Endothelial cell of umbilical vein (primary cell): ENCODE measurements at regions not wholly inside any gene's neighbourhood (a gene's known extent, or its start where the extent isn't known, plus 50 kb on each side); places are given as distances from the start of the nearest gene placed in this dataset.

Source experiments
- BruUV-seq: library from RNA; stranded (reverse); fragments of 400-500 nt; replicated peaks from 2 replicates; lab custom pipeline; 2021; lab: Mats Ljungman, UMichigan
- CTCF ChIA-PET: fragments of 300-600, 350-600 bp; sonication (Branson Sonifier 250); formaldehyde crosslinking; loops from one replicate; lab custom pipeline; 2021; ENCODE audit warnings: antibody characterized with exemption, inconsistent platforms; lab: Charles Lee
- POLR2A ChIA-PET: fragments of 300-600, 350-600 bp; sonication (Branson Sonifier 250); formaldehyde crosslinking; loops from one replicate; lab custom pipeline; 2021; ENCODE audit warnings: antibody characterized with exemption, inconsistent platforms; lab: Charles Lee
- DNase-seq: peaks from one replicate; pipeline ENCODE4 v3.0.0-alpha.2; 2011; ENCODE audit warnings: low read depth, low spot score
- FAIRE-seq: peaks from 2 replicates; lab custom pipeline; 2011; peaks lifted over from hg19 to GRCh38; lab: Jason Lieb, UNC
- H2AFZ ChIP-seq: 2 replicates; pipeline ENCODE4 v1.6.0; 2012; ENCODE audit warnings: low read depth, low read length, control low read depth, inconsistent platforms
- H3K27ac ChIP-seq: 2 replicates; pipeline ENCODE4 v1.5.1; 2011; ENCODE audit warnings: low read depth, mild to moderate bottlenecking, control low read depth, low read length, moderate library complexity; ENCODE audit not compliant: insufficient read depth
- H3K27me3 ChIP-seq, 2 experiments: 2 replicates each; pipeline versions ENCODE4 v1.6.0 to v1.6.1; 2011; ENCODE audit warnings: low read length in 2 of 2, mixed read lengths in 1 of 2; ENCODE audit not compliant: control insufficient read depth in 2 of 2, insufficient read depth in 2 of 2
- H3K36me3 ChIP-seq, 2 experiments: 2 replicates in 1 of 2; 3 replicates in 1 of 2; pipeline ENCODE4 v1.5.1; 2011; ENCODE audit warnings: low read length in 2 of 2, mild to moderate bottlenecking in 1 of 2, moderate library complexity in 1 of 2; ENCODE audit not compliant: control insufficient read depth in 2 of 2, insufficient read depth in 2 of 2; ENCODE audit errors: extremely low read depth in 1 of 2
- H3K4me1 ChIP-seq: 3 replicates; pipeline ENCODE4 v1.5.1; 2011; ENCODE audit warnings: mild to moderate bottlenecking, low read length; ENCODE audit not compliant: control insufficient read depth, insufficient read depth; ENCODE audit errors: extremely low read depth
- H3K4me2 ChIP-seq: 2 replicates; pipeline ENCODE4 v1.6.1; 2011; ENCODE audit warnings: low read length, control low read depth, mixed read lengths; ENCODE audit not compliant: insufficient read depth
- H3K4me3 ChIP-seq, 3 experiments: fragments of 200-600 bp in 1 of 3; sonication (generic), shearing (Covaris generic) in 1 of 3; replicated peaks in 1 of 3; 2 replicates each; pipeline ENCODE4 v1.5.1; 2011 to 2016; ENCODE audit warnings: control low read depth in 3 of 3, low read length in 3 of 3, mild to moderate bottlenecking in 2 of 3, inconsistent platforms in 1 of 3, low read depth in 1 of 3, moderate library complexity in 1 of 3; ENCODE audit not compliant: insufficient read depth in 1 of 3
- H3K79me2 ChIP-seq: 2 replicates; pipeline ENCODE4 v1.6.0; 2012; ENCODE audit warnings: low read length, inconsistent platforms; ENCODE audit not compliant: control insufficient read depth, insufficient read depth
- H3K9ac ChIP-seq: replicated peaks from 2 replicates; pipeline ENCODE3; 2011; ENCODE audit warnings: low read length, control low read depth; ENCODE audit not compliant: insufficient read depth; ENCODE audit errors: extremely low read depth
- H3K9me1 ChIP-seq: replicated peaks from 3 replicates; pipeline ENCODE4 v1.6.0; 2011; ENCODE audit warnings: mild to moderate bottlenecking, low read length; ENCODE audit not compliant: control insufficient read depth, insufficient read depth; ENCODE audit errors: extremely low read depth
- H3K9me3 ChIP-seq: replicated peaks from 2 replicates; pipeline ENCODE4 v1.5.1; 2012; ENCODE audit warnings: low read length, inconsistent platforms; ENCODE audit not compliant: control insufficient read depth, insufficient read depth
- H4K20me1 ChIP-seq: replicated peaks from 2 replicates; pipeline ENCODE3; 2011; ENCODE audit warnings: mild to moderate bottlenecking, low read length; ENCODE audit not compliant: control insufficient read depth, insufficient read depth; ENCODE audit errors: extremely low read depth
- EZH2 ChIP-seq: IDR thresholded peaks from 2 replicates; pipeline ENCODE4 v1.6.1; 2012; ENCODE audit warnings: borderline replicate concordance, low read depth, mild to moderate bottlenecking, moderate library complexity, low read length, inconsistent platforms; ENCODE audit not compliant: severe bottlenecking
- FOS ChIP-seq: IDR thresholded peaks from 2 replicates; pipeline ENCODE4 v1.6.1; 2011; ENCODE audit warnings: mild to moderate bottlenecking, low read length, moderate library complexity, borderline replicate concordance; ENCODE audit not compliant: insufficient read depth
- GATA2 ChIP-seq: IDR thresholded peaks from 2 replicates; pipeline ENCODE4 v1.7.0; 2011; ENCODE audit warnings: low read depth, mild to moderate bottlenecking, moderate library complexity, mixed read lengths, low read length; ENCODE audit not compliant: insufficient read length, insufficient read depth
- JUN ChIP-seq: IDR thresholded peaks from 2 replicates; pipeline ENCODE4 v1.6.1; 2011; ENCODE audit warnings: borderline replicate concordance, low read depth; ENCODE audit not compliant: insufficient read length, insufficient read depth
- MAX ChIP-seq: IDR thresholded peaks from 2 replicates; pipeline ENCODE4 v1.6.1; 2011; ENCODE audit not compliant: insufficient read depth, insufficient read length
- MYC ChIP-seq: IDR thresholded peaks from one replicate; pipeline ENCODE4 v1.6.1; 2011; ENCODE audit warnings: mild to moderate bottlenecking, low read depth, low read length
- POLR2A ChIP-seq: IDR thresholded peaks from 2 replicates; pipeline ENCODE4 v1.6.1; 2012; ENCODE audit warnings: low read depth, mild to moderate bottlenecking, control low read depth, low read length
- POLR2AphosphoS5 ChIP-seq: IDR thresholded peaks from 2 replicates; pipeline ENCODE4 v1.6.1; 2012; ENCODE audit warnings: low read depth, mild to moderate bottlenecking, control low read depth, low read length, moderate library complexity; ENCODE audit not compliant: insufficient read depth
- dilution Hi-C: fragments of 300-500 bp; cut with MboI; formaldehyde crosslinking; loops from one replicate; pipeline ENCODE4 v1.15.0; 2019; ENCODE audit warnings: low sequenced_read_pairs; ENCODE audit not compliant: extremely low pct_ligation_motif_present
- intact Hi-C: fragments of 100-400 bp; cut with micrococcal nuclease; formaldehyde crosslinking; loops from one replicate; pipeline ENCODE4 v1.10.0; 2022
- TF ChIP-seq, protein P1 (sequence below), 2 donors: IDR thresholded peaks; 1 replicate in 1 of 2; 2 replicates in 1 of 2; pipeline ENCODE4 v1.5.1; 2011; ENCODE audit warnings: low read length in 2 of 2, mild to moderate bottlenecking in 2 of 2, moderate library complexity in 2 of 2, control low read depth in 1 of 2, inconsistent platforms in 1 of 2, low read depth in 1 of 2; ENCODE audit not compliant: insufficient read depth in 1 of 2; ENCODE audit errors: extremely low read depth in 1 of 2

DNA sequence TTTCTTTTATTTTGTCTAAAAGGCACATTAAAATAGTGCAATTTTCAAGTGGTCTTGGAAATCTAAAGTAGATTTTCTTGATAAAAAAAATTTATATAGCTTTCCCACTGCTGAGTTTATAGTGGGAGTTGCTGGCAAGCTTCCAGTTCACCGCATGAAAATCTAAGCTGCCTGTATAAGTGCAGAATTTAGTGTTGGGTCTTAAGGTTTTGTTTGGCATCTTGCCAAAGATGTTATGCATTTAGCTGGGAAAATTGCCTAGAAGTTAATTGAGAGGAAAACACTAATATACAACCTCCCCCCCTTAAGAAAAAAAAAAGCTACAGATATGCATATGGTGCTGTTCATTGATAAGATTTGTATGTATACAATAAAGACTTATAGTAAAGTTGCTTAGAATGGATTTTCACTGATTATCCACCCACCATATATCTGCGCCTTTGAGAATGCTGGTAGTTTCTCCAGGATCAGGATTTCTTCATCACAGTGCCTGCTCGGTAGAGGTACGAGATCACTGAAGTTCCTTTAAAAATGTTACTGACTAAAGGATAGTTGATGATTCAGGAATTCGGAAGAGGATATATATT is 803.2 kb upstream of the POU3F3 start:
- no TSS peak for BruUV-seq
- no peak overlapping the region for H2AFZ ChIP-seq
- FAIRE-seq (no peak), DNase-seq (no peak)
- peaks cover 2% of the 10 kb centered on the region for H3K9me3 ChIP-seq
- ChIA-PET POLR2A (no interaction called here), CTCF (interaction anchor here (0.8 kb wide), 1 partner anchor 9 kb away, joined by 3 read pairs; no protein-coding TSS in a partner anchor)
- intact Hi-C loops (no loop called here), dilution Hi-C loops (no loop called here)
- H3K36me3 ChIP-seq = no peaks in the 10 kb centered on the region
- H3K4me1 ChIP-seq = no peaks in the 10 kb centered on the region
- no peaks in the 10 kb centered on the region for H3K27me3 ChIP-seq
- H3K4me2 ChIP-seq = no peak overlapping the region
- H3K9ac ChIP-seq = no peak overlapping the region
- no peaks in the 10 kb centered on the region for H4K20me1 ChIP-seq
- no peak for TF ChIP-seq POLR2A
- TF ChIP-seq, protein P1, sequence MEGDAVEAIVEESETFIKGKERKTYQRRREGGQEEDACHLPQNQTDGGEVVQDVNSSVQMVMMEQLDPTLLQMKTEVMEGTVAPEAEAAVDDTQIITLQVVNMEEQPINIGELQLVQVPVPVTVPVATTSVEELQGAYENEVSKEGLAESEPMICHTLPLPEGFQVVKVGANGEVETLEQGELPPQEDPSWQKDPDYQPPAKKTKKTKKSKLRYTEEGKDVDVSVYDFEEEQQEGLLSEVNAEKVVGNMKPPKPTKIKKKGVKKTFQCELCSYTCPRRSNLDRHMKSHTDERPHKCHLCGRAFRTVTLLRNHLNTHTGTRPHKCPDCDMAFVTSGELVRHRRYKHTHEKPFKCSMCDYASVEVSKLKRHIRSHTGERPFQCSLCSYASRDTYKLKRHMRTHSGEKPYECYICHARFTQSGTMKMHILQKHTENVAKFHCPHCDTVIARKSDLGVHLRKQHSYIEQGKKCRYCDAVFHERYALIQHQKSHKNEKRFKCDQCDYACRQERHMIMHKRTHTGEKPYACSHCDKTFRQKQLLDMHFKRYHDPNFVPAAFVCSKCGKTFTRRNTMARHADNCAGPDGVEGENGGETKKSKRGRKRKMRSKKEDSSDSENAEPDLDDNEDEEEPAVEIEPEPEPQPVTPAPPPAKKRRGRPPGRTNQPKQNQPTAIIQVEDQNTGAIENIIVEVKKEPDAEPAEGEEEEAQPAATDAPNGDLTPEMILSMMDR (IDR thresholded peaks at IDR 0.05; ENCODE audit: extremely low read depth in 1 of 2, insufficient read depth in 1 of 2, low read depth in 1 of 2, low read length in 2 of 2) = no peak
- TF ChIP-seq MYC = no peak
- no peak for TF ChIP-seq POLR2AphosphoS5
- no peak for TF ChIP-seq GATA2
- TF ChIP-seq EZH2 = no peak
- no peak overlapping the region for H3K4me3 ChIP-seq
- H3K27ac ChIP-seq = no peak overlapping the region
- H3K79me2 ChIP-seq = no peaks in the 10 kb centered on the region
- H3K9me1 ChIP-seq = no peaks in the 10 kb centered on the region

- BruUV-seq = no TSS peak
- no peaks in the 10 kb centered on the region for H3K9me1 ChIP-seq
- dilution Hi-C loops (no loop called here), intact Hi-C loops (no loop called here)
- TF ChIP-seq, protein P1 (IDR thresholded peaks at IDR 0.05; ENCODE audit: extremely low read depth in 1 of 2, insufficient read depth in 1 of 2, low read depth in 1 of 2, low read length in 2 of 2) = no peak
- TF ChIP-seq GATA2 (no peak), FOS (no peak), POLR2A (no peak), JUN (no peak), MYC (no peak), POLR2AphosphoS5 (no peak), MAX (no peak), EZH2 (no peak)
- FAIRE-seq (no peak), DNase-seq (no peak)
- no peaks in the 10 kb centered on the region for H3K4me1 ChIP-seq
- no peak overlapping the region for H3K9ac ChIP-seq
- H3K9me3 ChIP-seq = peaks cover 2% of the 10 kb centered on the region
- ChIA-PET POLR2A (no interaction called here), CTCF (no interaction called here)
- no peak overlapping the region for H3K4me3 ChIP-seq
- no peak overlapping the region for H2AFZ ChIP-seq
- no peaks in the 10 kb centered on the region for H4K20me1 ChIP-seq
- no peak overlapping the region for H3K27ac ChIP-seq
- H3K36me3 ChIP-seq = no peaks in the 10 kb centered on the region
- no peaks in the 10 kb centered on the region for H3K27me3 ChIP-seq
- H3K79me2 ChIP-seq = no peaks in the 10 kb centered on the region
- no peak overlapping the region for H3K4me2 ChIP-seq
These were observed 802.1 kb upstream of the POU3F3 start for GRCh38 chr2:104051766-104052165.
